B cell (primary cell): ENCODE measurements at regions not wholly inside any gene's neighbourhood (a gene's known extent, or its start where the extent isn't known, plus 50 kb on each side); places are given as distances from the start of the nearest gene placed in this dataset.

Experiments
- ATAC-seq: fragments of 200-7000 bp; cut with Tn5 transposase; one replicate; pipeline ENCODE4 v1.10.0; 2021; ENCODE audit warnings: low read depth, mild to moderate bottlenecking, moderate number of reproducible peaks, moderate library complexity
- CTCF ChIA-PET: fragments of 350-600 bp; sonication (Branson Sonifier 250); formaldehyde crosslinking; loops from one replicate; lab custom pipeline; 2021; ENCODE audit warnings: antibody characterized with exemption, inconsistent platforms; lab: Charles Lee
- POLR2A ChIA-PET: fragments of 350-600 bp; sonication (Branson Sonifier 250); formaldehyde crosslinking; loops from one replicate; lab custom pipeline; 2021; ENCODE audit warnings: antibody characterized with exemption; lab: Charles Lee
- DNase-seq: peaks from one replicate; pipeline ENCODE4 v3.0.0; 2013
- H2AFZ ChIP-seq: 2 replicates; pipeline ENCODE4 v1.6.1; 2012; ENCODE audit warnings: mild to moderate bottlenecking, low read depth, low read length; ENCODE audit not compliant: insufficient read depth, poor library complexity, severe bottlenecking
- H3K27ac ChIP-seq, 2 donors: 1 replicate in 1 of 2; 2 replicates in 1 of 2; pipeline ENCODE4 v1.5.1; 2012 to 2013; ENCODE audit warnings: low read length in 2 of 2, mild to moderate bottlenecking in 2 of 2, moderate library complexity in 1 of 2
- H3K27me3 ChIP-seq, 4 experiments: fragments of 200-600 bp in 1 of 4; sonication (generic) in 1 of 4; replicated peaks in 1 of 4; 1 replicate in 2 of 4; 2 replicates in 2 of 4; pipeline versions ENCODE4 v1.6.1 to v1.7.0; 2013 to 2016; ENCODE audit warnings: low read length in 3 of 4, mild to moderate bottlenecking in 2 of 4, mixed read lengths in 1 of 4, moderate library complexity in 1 of 4; ENCODE audit not compliant: insufficient read depth in 4 of 4, control insufficient read depth in 3 of 4; ENCODE audit errors: control extremely low read depth in 1 of 4
- H3K36me3 ChIP-seq, 2 experiments: replicated peaks in 1 of 2; 1 replicate in 1 of 2; 2 replicates in 1 of 2; pipeline versions ENCODE4 v1.6.1 to v1.7.1; 2013; ENCODE audit warnings: low read length in 1 of 2; ENCODE audit not compliant: insufficient read depth in 2 of 2, control insufficient read depth in 1 of 2; ENCODE audit errors: control extremely low read depth in 1 of 2, extremely low read depth in 1 of 2
- H3K4me1 ChIP-seq, 2 donors: fragments of 200-600 bp in 1 of 2; sonication (generic) in 1 of 2; 1 replicate in 1 of 2; 2 replicates in 1 of 2; pipeline versions ENCODE4 v1.5.1 to v1.6.1; 2013 to 2017; ENCODE audit warnings: low read length in 2 of 2; ENCODE audit not compliant: control insufficient read depth in 2 of 2, insufficient read depth in 2 of 2
- H3K4me2 ChIP-seq: replicated peaks from 2 replicates; pipeline ENCODE3; 2012; ENCODE audit warnings: mild to moderate bottlenecking, low read depth, low read length; ENCODE audit not compliant: poor library complexity, severe bottlenecking
- H3K4me3 ChIP-seq, 5 experiments: fragments of 200-600 bp in 1 of 5; sonication (generic) in 1 of 5; 1 replicate in 3 of 5; 2 replicates in 2 of 5; pipeline versions ENCODE4 v1.5.1 to v1.7.0; 2011 to 2016; ENCODE audit warnings: low read length in 4 of 5, mild to moderate bottlenecking in 4 of 5, low read depth in 2 of 5, control low read depth in 1 of 5, moderate library complexity in 1 of 5; ENCODE audit not compliant: insufficient read depth in 1 of 5; ENCODE audit errors: control extremely low read depth in 1 of 5, extremely low read depth in 1 of 5
- H3K79me2 ChIP-seq: fragments of 200-600 bp; sonication (generic); one replicate; pipeline ENCODE4 v1.6.0; 2016; ENCODE audit warnings: low read length; ENCODE audit not compliant: control insufficient read depth, insufficient read depth
- H3K9ac ChIP-seq: fragments of 200-600 bp; sonication (generic); 2 replicates; pipeline ENCODE4 v1.6.1; 2017; ENCODE audit warnings: mild to moderate bottlenecking, low read length, moderate library complexity
- H3K9me3 ChIP-seq, 3 donors: one replicate each; pipeline versions ENCODE4 v1.6.1 to v1.7.1; 2013; ENCODE audit warnings: low read length in 2 of 3; ENCODE audit not compliant: control insufficient read depth in 2 of 3, insufficient read depth in 1 of 3; ENCODE audit errors: control extremely low read depth in 1 of 3
- H4K20me1 ChIP-seq: 2 replicates; pipeline ENCODE4 v1.6.0; 2012; ENCODE audit warnings: mild to moderate bottlenecking, low read length; ENCODE audit not compliant: insufficient read depth, control insufficient read depth, poor library complexity, severe bottlenecking
- H3K27ac Mint-ChIP-seq: one replicate; pipeline ENCODE4 v1.8.0; 2021; ENCODE audit warnings: mixed read lengths
- H3K27me3 Mint-ChIP-seq: one replicate; pipeline ENCODE4 v1.8.0; 2021; ENCODE audit warnings: mixed read lengths
- H3K4me1 Mint-ChIP-seq: one replicate; pipeline ENCODE4 v1.8.0; 2021; ENCODE audit warnings: mixed read lengths
- H3K4me3 Mint-ChIP-seq: one replicate; pipeline ENCODE4 v1.8.0; 2021; ENCODE audit warnings: mixed read lengths
- H3K9me3 Mint-ChIP-seq: one replicate; pipeline ENCODE4 v1.8.0; 2022; ENCODE audit warnings: mixed read lengths; ENCODE audit not compliant: insufficient read depth
- CTCF ChIP-seq: fragments of 200-600 bp; IDR thresholded peaks from one replicate; pipeline ENCODE4 v1.8.0; 2022; ENCODE audit warnings: antibody characterized with exemption, mild to moderate bottlenecking
- EZH2 ChIP-seq: IDR thresholded peaks from 2 replicates; pipeline ENCODE4 v1.6.1; 2012; ENCODE audit warnings: borderline replicate concordance, low read depth, mild to moderate bottlenecking, moderate library complexity, low read length; ENCODE audit not compliant: insufficient read depth, poor library complexity, severe bottlenecking
- WGBS: methylation state at CpG from one replicate; pipeline ENCODE4 v1.1.5; 2013; ENCODE audit warnings: missing lambda C conversion rate; ENCODE audit not compliant: insufficient coverage; 5-methylcytosine and 5-hydroxymethylcytosine counted together
- intact Hi-C: fragments of 100-400 bp; cut with micrococcal nuclease; formaldehyde crosslinking; loops from one replicate; pipeline ENCODE4 v1.10.0; 2022

- DNase-seq (no peak), ATAC-seq (no peak)
- Mint-ChIP-seq H3K4me1 (no peaks in the 10 kb centered on the region), H3K9me3 (no peaks in the 10 kb centered on the region), H3K4me3 (no peak overlapping the region), H3K27me3 (peaks cover 3% of the 10 kb centered on the region), H3K27ac (no peak overlapping the region)
- intact Hi-C loops, result no loop called here
- Histone ChIP-seq H2AFZ (no peak overlapping the region), H3K4me2 (no peak overlapping the region), H3K27me3 (no peaks in the 10 kb centered on the region), H3K9me3 (no peaks in the 10 kb centered on the region), H3K79me2 (no peaks in the 10 kb centered on the region), H3K27ac (no peak overlapping the region), H4K20me1 (no peaks in the 10 kb centered on the region), H3K9ac (no peak overlapping the region), H3K4me1 (no peaks in the 10 kb centered on the region), H3K4me3 (no peak overlapping the region), H3K36me3 (no peaks in the 10 kb centered on the region)
- ChIA-PET CTCF (no interaction called here), POLR2A (no interaction called here)
- TF ChIP-seq EZH2 (no peak), CTCF (peak; percentile 13)
- 44% methylated on average over 16 of the region's 19 CpGs for WGBS
These were observed 485.8 kb upstream of the CADM1 start for GRCh38 chr11:115990004-115990447.

GRCh38 chr11:115985896-115986295 lies 481.7 kb upstream of the CADM1 start:
- Mint-ChIP-seq H3K4me3 (no peak overlapping the region), H3K27ac (no peak overlapping the region), H3K27me3 (no peaks in the 10 kb centered on the region), H3K4me1 (no peaks in the 10 kb centered on the region), H3K9me3 (no peaks in the 10 kb centered on the region)
- H3K27me3 ChIP-seq, result no peaks in the 10 kb centered on the region
- no peaks in the 10 kb centered on the region for H4K20me1 ChIP-seq
- DNase-seq, result no peak
- ChIA-PET POLR2A (no interaction called here), CTCF (no interaction called here)
- H3K9me3 ChIP-seq, result no peaks in the 10 kb centered on the region
- no peaks in the 10 kb centered on the region for H3K36me3 ChIP-seq
- no peak overlapping the region for H2AFZ ChIP-seq
- H3K9ac ChIP-seq, result no peak overlapping the region
- no peaks in the 10 kb centered on the region for H3K4me1 ChIP-seq
- H3K27ac ChIP-seq, result no peak overlapping the region
- no peak overlapping the region for H3K4me3 ChIP-seq
- intact Hi-C loops, result no loop called here
- no peak overlapping the region for H3K4me2 ChIP-seq
- ATAC-seq, result no peak
- WGBS, result 96% methylated on average over 5 of the region's 6 CpGs
- TF ChIP-seq CTCF, result no peak
- no peak for TF ChIP-seq EZH2
- H3K79me2 ChIP-seq, result no peaks in the 10 kb centered on the region
